C4-2B (cell line): ENCODE measurements at regions not wholly inside any gene's neighbourhood (a gene's known extent, or its start where the extent isn't known, plus 50 kb on each side); places are given as distances from the start of the nearest gene placed in this dataset.

Source experiments
- H3K27ac ChIP-seq: fragments of 450-650 bp; 2 replicates; pipeline ENCODE4 v1.5.1; 2017
- ZFX ChIP-seq: fragments of 450-650 bp; IDR thresholded peaks from 2 replicates; pipeline ENCODE4 v1.6.1; 2017
- TF ChIP-seq, protein P1 (sequence below): fragments of 450-650 bp; conservative IDR thresholded peaks from 2 replicates; pipeline ENCODE4 v1.5.1; 2017; ENCODE audit warnings: mild to moderate bottlenecking

DNA sequence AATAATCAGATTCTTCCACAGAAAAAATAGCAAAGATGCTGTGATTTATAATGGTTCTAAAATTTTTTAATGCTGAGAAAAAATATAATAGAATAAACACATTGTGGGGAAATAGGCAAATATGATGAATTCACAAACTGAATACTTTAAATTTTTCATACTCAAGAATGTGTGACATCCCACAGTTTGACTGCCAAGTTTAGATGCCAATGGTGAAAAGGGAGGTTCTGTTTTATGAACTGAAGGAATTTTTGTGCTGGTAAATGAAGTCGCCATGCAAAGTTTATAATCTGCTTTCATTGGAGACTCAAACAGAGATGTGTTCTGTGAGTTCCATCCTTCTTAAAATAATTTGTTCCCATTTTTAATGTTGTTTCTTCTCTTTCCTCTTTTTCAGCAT is 367.5 kb upstream of the ADAMTS16 start:
- no peak overlapping the region for H3K27ac ChIP-seq
- TF ChIP-seq ZFX = no peak
- TF ChIP-seq, protein P1, sequence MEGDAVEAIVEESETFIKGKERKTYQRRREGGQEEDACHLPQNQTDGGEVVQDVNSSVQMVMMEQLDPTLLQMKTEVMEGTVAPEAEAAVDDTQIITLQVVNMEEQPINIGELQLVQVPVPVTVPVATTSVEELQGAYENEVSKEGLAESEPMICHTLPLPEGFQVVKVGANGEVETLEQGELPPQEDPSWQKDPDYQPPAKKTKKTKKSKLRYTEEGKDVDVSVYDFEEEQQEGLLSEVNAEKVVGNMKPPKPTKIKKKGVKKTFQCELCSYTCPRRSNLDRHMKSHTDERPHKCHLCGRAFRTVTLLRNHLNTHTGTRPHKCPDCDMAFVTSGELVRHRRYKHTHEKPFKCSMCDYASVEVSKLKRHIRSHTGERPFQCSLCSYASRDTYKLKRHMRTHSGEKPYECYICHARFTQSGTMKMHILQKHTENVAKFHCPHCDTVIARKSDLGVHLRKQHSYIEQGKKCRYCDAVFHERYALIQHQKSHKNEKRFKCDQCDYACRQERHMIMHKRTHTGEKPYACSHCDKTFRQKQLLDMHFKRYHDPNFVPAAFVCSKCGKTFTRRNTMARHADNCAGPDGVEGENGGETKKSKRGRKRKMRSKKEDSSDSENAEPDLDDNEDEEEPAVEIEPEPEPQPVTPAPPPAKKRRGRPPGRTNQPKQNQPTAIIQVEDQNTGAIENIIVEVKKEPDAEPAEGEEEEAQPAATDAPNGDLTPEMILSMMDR = no peak

GRCh38 chr5:4773827-4774317 is 366.3 kb upstream of the ADAMTS16 start:
- H3K27ac ChIP-seq = no peak overlapping the region
- TF ChIP-seq, protein P1 = no peak
- TF ChIP-seq ZFX = no peak

- H3K27ac ChIP-seq = no peak overlapping the region
- TF ChIP-seq ZFX = no peak
- TF ChIP-seq, protein P1 = no peak
These were observed 362.7 kb upstream of the ADAMTS16 start for GRCh38 chr5:4777435-4777834.

- TF ChIP-seq ZFX = no peak
- TF ChIP-seq, protein P1 = no peak
These were observed 359.5 kb upstream of the ADAMTS16 start for GRCh38 chr5:4780633-4781032.

DNA sequence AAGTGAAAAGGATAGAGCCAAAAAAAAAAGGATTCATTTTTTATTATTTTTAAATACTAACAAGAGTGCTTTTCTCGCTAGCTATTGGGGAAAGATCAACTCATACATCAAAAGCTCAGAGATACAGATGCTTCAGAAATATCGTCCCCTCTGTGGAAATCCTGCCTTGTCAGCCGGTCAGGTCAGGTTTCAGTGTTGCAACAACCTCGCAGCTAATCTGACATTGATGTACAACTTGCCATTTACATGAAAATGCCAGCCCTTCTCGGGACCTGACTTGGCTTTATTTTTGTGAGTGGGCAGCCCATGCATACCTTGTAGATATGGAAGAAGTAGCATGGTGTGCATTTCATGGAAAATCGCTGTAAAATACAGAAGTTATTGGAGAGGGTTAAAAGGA is 358.8 kb upstream of the ADAMTS16 start:
- no peak for TF ChIP-seq ZFX
- H3K27ac ChIP-seq = no peak overlapping the region

More at GRCh38 chr5:4780633-4781032, 359.5 kb upstream of the ADAMTS16 start:
- no peak overlapping the region for H3K27ac ChIP-seq

- no peak for TF ChIP-seq ZFX
- TF ChIP-seq, protein P1 = no peak
- no peak overlapping the region for H3K27ac ChIP-seq
These were observed 354.2 kb upstream of the ADAMTS16 start for GRCh38 chr5:4785971-4786370.

DNA sequence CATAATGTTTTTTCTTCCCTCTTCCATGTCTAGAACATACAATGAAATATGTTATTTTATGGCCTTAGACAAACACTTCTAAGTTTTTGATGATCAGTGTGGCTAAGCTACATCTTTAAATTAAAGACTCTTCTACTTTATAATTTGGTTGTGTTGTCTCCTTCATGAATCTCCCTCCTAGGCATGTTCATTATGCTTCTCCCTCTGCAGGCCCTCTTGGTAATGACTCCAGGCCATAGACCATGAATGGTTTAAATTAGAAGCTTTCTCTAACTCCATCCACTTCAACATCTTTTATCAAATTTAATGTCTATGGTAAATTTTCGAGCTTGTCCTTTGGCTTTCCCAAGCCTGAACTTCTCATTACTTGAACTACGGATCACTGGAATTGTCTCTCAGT is 342.7 kb upstream of the ADAMTS16 start:
- H3K27ac ChIP-seq = no peak overlapping the region
- TF ChIP-seq, protein P1 = no peak
- no peak for TF ChIP-seq ZFX

GRCh38 chr5:4802044-4802443 is 338.1 kb upstream of the ADAMTS16 start:
- H3K27ac ChIP-seq = no peak overlapping the region
- TF ChIP-seq, protein P1 = no peak
- no peak for TF ChIP-seq ZFX
